ENCODE measurements at regions not wholly inside any gene's neighbourhood (a gene's known extent, or its start where the extent isn't known, plus 50 kb on each side); places are given as distances from the start of the nearest gene placed in this dataset.

GRCh38 chr18:60189856-60190255 is 182.7 kb downstream of the MC4R start:
- TF ChIP-seq GABPA (IDR thresholded peaks at IDR 0.05; ENCODE audit: low read depth), result no peak
- no peak for TF ChIP-seq REST (IDR thresholded peaks at IDR 0.05; ENCODE audit: insufficient replicate concordance, low read depth)
- no peak for TF ChIP-seq CTCF (IDR thresholded peaks at IDR 0.05; ENCODE audit: insufficient read depth, low read length)
- TF ChIP-seq POLR2AphosphoS5 (IDR thresholded peaks at IDR 0.05; ENCODE audit: low read depth), result no peak
- no peak for TF ChIP-seq SPI1 (IDR thresholded peaks at IDR 0.05; ENCODE audit: borderline replicate concordance, low read depth)

Measured in HL-60 (cell line).